GM21367 (cell line): ENCODE measurements at regions not wholly inside any gene's neighbourhood (a gene's known extent, or its start where the extent isn't known, plus 50 kb on each side); places are given as distances from the start of the nearest gene placed in this dataset.
"Not testable (repeated sequence)": the region's sequence is repeated elsewhere in the genome, so short reads cannot be mapped to it uniquely, and the experiment has no call there.

Source experiments
- ATAC-seq: cut with Tn5 transposase; IDR thresholded peaks from one replicate; pipeline ENCODE4 v1.9.1; 2021; ENCODE audit not compliant: unreplicated experiment

GRCh38 chr2:52423655-52424054 is 1343.9 kb upstream of the CHAC2 start:
- ATAC-seq, result no peak

DNA sequence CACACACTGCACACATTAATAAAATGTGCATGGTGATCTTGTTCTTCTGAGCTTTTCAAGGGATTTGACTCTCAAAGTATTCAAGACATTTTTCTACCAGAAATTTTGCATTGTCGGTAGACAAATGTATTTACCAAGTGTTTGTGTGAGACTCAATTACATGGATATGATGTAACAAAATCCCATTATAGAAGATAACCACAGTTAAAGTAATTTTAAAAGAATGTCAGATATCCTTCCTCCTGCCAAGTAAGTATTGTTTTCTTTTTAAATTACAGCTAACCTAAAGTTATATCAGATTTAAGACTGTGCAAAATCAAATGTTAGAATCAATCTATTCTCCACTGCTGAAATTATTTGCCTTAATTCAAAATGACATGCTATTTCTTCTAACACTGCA is 1344.5 kb upstream of the CHAC2 start:
- no peak for ATAC-seq

- no peak for ATAC-seq
Measured at GRCh38 chr2:52416340-52416739, 1351.3 kb upstream of the CHAC2 start.

- ATAC-seq, result no peak
Measured at GRCh38 chr2:52414561-52415295, 1352.9 kb upstream of the CHAC2 start.

DNA sequence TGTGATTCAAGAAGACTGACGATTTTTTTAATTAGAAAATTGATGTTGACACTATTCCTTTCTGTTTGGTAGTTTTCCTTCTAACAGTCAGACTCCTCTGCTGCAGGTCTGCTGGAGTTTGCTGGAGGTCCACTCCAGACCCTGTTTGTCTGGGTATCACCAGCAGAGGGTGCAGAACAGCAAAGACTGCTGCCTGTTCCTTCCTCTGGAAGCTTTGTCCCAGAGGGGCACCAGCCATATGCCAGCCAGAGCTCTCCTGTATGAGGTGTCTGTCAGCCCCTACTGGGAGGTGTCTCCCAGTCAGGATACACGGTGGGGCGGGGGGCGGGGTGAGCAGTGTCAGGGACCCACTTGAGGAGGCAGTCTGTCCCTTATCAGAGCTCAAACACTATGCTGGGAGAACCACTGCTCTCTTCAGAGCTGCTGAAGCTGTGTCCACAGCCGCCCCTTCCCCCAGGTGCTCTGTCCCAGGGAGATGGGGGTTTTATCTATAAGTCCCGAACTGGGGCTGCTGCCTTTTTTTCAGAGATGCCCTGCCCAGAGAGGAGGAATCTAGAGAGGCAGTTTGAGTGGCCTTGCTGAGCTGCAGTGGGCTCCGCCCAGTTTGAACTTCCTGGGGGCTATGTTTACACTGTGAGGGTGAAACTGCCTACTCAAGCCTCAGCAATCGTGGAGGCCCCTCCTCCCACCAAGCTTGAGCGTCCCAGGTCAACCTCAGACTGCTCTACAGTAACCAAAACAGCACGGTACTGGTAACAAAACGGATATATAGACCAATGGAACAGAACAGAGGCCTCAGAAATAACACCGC is 1358.1 kb upstream of the CHAC2 start:
- not testable (repeated sequence) for ATAC-seq

DNA sequence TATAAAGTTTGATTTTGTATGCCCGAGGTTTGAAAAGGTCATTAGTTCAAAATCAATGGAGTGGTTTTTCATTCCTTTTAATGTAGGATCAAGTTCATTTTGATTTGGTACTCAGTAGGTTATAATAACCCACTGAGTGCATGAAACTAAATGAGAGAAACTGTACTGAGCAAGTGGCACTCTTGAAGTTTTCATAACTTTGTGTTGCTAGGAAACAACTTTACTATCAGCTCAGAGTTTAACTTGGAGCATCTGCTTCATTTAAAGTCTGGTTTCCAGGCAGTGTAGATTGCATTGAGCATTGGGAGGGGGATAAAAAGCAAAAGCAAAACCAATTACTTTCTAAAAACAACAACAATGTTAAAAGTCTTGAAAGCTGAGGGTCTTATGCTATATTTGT is 1361.6 kb upstream of the CHAC2 start:
- ATAC-seq, result no peak

- ATAC-seq, result no peak
Measured at GRCh38 chr2:52404866-52405265, 1362.7 kb upstream of the CHAC2 start.

DNA sequence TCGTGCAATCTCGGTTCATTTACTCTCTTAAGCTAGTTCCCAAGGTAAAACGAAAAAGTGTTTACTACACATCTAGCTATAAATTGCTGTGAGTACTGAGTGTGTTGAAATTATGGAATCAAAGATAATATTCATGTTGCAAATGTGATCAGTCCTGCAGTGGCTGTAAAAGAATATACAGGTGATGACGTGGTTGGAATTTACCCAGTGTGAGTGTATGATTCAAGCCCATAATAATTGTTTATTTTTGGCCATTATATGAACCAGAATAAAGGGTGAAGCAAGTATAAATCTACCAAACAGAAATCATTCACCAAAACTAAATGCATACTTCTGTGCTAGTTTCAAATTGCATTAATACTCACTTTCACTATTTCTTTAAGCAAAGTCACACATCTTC is 1363.6 kb upstream of the CHAC2 start:
- ATAC-seq, result no peak

- ATAC-seq, result no peak
Measured at GRCh38 chr2:52402128-52402527, 1365.5 kb upstream of the CHAC2 start.

- no peak for ATAC-seq
Measured at GRCh38 chr2:52396836-52397235, 1364.9 kb upstream of the NRXN1 start.

- ATAC-seq, result no peak
Measured at GRCh38 chr2:52395912-52396311, 1364.0 kb upstream of the NRXN1 start.

GRCh38 chr2:52391621-52392020 is 1359.7 kb upstream of the NRXN1 start:
- no peak for ATAC-seq

- no peak for ATAC-seq
Measured at GRCh38 chr2:52390651-52391050, 1358.7 kb upstream of the NRXN1 start.

DNA sequence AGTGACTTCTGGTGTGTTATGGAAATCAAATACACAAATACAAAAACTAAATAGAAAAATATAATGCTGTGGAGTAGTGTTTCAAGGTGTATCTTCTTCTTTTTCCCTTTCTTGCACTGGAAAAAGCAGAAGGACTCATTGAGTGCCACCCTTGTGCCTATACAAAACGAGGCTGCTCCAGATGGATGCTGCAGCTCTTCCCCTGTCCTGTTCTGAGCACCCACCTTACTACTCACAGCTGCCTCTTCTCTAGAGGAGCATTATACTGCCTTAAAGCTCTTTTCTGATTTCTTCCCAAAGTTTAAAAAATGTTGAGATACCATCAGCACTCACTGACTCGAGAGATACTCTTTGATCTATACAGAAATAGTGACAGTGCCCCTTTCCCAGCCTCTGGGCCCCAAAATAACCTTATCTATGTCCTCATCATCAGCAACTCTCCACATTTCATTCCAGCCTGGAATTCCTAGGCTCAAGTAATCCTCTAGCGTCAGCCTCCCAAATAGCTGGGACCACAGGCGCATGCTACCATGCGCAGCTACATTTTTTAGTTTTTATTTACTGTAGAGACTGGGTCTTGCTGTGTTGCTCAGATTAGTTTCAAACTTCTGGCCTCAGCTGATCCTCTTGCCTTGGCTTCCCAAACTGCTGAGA is 1356.1 kb upstream of the NRXN1 start:
- no peak for ATAC-seq

GRCh38 chr2:52386433-52387030 is 1354.6 kb upstream of the NRXN1 start:
- no peak for ATAC-seq

DNA sequence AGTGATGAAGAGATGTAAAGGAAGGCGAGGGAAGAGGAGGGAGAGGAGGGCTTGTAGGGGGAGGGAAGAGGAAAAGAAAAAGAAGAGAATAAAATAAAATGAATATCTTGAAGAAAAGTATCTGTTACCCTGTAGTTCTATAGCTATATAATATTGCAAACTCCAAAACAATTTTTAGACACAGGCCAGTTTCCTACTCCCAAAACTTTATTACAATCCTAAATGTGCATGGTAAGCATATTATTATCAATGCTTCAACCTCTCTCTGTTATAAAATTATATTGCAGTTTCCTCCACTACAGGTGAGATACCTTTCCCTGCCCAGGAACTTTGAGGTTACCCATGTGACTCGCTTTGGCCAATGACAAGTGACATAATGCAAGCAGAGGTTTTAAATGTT is 1351.6 kb upstream of the NRXN1 start:
- no peak for ATAC-seq

DNA sequence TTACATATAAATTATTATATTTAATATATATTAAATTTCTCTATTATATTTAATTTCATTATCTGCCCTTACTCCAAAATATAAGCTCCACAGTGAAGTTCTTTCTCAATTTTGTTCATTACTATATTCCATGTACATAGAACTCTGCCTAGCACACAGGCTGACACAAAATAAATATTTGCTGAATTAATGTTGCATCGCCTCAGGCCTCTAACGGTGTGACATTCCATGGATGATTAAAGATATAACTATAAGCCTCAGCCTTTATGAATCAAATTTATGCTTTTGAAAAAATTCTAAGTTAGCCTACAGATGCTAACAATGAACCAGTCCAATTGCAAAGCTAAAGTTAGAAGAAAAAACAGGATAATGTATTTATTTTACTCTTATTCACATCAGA is 1337.2 kb upstream of the NRXN1 start:
- ATAC-seq, result no peak

GRCh38 chr2:52368141-52368540 is 1336.2 kb upstream of the NRXN1 start:
- no peak for ATAC-seq

DNA sequence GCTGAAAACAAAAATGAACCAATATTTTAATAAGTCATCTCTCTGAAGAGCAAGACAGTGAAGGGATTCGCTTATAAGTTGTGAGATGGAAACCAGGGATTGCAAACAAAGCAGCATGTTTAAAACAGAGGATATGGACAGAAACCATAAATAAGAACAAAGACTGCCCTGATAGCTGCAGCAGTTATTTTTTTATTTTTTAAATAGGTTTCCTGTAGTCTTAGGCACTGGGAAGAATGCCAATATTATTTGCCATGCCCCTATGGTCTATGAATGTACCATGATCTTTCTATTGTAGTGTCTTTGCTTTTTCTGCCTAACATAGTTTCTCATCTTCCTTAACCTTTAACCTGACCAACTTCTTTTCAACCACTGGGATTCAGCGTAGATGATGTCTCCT is 1334.0 kb upstream of the NRXN1 start:
- no peak for ATAC-seq

DNA sequence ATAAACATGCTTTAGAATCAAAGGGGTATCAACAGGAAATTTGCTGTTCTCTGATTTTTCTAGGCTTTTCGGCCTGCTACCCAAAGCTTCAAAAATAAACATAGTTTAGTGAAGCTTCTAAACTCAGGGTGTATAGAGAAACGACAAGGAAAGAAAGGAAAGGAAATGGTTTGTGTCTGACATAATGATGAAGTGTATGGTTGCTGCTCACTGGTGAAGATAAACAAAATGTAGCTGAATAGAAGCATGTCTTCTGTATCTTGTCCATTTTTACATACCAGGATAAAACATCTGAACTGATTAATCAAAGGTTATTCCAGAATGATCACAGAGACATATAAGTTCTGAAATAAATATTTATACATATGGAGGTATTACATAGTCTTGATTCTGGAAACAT is 1324.6 kb upstream of the NRXN1 start:
- ATAC-seq, result no peak

DNA sequence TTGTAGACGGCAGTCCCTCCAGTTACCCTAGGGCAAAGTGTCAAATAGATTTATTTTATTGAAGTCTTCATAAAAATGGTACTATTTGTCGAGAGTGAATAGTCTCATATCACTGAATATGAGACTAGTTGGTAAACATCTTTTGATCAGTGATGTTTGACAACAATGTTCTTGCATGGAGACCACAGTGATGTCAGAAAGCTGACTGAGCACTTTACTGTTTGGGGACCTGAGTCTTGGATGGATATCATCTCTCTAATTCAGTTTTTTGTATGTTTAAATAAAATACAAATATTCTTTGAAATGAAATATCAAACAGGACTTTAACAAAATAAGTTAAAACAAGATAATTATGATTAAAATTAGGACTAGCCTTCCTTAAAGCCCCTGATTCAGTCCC is 1315.4 kb upstream of the NRXN1 start:
- ATAC-seq, result no peak

GRCh38 chr2:52345676-52346075 is 1313.7 kb upstream of the NRXN1 start:
- no peak for ATAC-seq
